GM12872 (cell line): ENCODE measurements at regions not wholly inside any gene's neighbourhood (a gene's known extent, or its start where the extent isn't known, plus 50 kb on each side); places are given as distances from the start of the nearest gene placed in this dataset.

Experiments used
- CTCF ChIP-seq: IDR thresholded peaks from 3 replicates; pipeline ENCODE4 v1.5.1; 2011; ENCODE audit warnings: low read depth, mild to moderate bottlenecking, low read length, moderate library complexity; ENCODE audit not compliant: insufficient read depth

- TF ChIP-seq CTCF, result no peak
Observed at GRCh38 chr18:78168526-78168925, 811.1 kb upstream of the SALL3 start.

GRCh38 chr18:78169174-78169864 is 810.3 kb upstream of the SALL3 start:
- no peak for TF ChIP-seq CTCF

GRCh38 chr18:78171954-78172353 is 807.7 kb upstream of the SALL3 start:
- TF ChIP-seq CTCF, result no peak

GRCh38 chr18:78174737-78175136 is 804.9 kb upstream of the SALL3 start:
- no peak for TF ChIP-seq CTCF

- no peak for TF ChIP-seq CTCF
Observed at GRCh38 chr18:78178812-78179211, 800.8 kb upstream of the SALL3 start.

- no peak for TF ChIP-seq CTCF
Observed at GRCh38 chr18:78180741-78181140, 798.9 kb upstream of the SALL3 start.

GRCh38 chr18:78183815-78184214 is 795.8 kb upstream of the SALL3 start:
- TF ChIP-seq CTCF, result no peak

- no peak for TF ChIP-seq CTCF
Observed at GRCh38 chr18:78191276-78191675, 788.3 kb upstream of the SALL3 start.
